ENCODE measurements at regions not wholly inside any gene's neighbourhood (a gene's known extent, or its start where the extent isn't known, plus 50 kb on each side); places are given as distances from the start of the nearest gene placed in this dataset.
"Not testable (repeated sequence)": the region's sequence is repeated elsewhere in the genome, so short reads cannot be mapped to it uniquely, and the experiment has no call there.

- no peak for DNase-seq
- TF ChIP-seq, protein P1, sequence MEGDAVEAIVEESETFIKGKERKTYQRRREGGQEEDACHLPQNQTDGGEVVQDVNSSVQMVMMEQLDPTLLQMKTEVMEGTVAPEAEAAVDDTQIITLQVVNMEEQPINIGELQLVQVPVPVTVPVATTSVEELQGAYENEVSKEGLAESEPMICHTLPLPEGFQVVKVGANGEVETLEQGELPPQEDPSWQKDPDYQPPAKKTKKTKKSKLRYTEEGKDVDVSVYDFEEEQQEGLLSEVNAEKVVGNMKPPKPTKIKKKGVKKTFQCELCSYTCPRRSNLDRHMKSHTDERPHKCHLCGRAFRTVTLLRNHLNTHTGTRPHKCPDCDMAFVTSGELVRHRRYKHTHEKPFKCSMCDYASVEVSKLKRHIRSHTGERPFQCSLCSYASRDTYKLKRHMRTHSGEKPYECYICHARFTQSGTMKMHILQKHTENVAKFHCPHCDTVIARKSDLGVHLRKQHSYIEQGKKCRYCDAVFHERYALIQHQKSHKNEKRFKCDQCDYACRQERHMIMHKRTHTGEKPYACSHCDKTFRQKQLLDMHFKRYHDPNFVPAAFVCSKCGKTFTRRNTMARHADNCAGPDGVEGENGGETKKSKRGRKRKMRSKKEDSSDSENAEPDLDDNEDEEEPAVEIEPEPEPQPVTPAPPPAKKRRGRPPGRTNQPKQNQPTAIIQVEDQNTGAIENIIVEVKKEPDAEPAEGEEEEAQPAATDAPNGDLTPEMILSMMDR (IDR thresholded peaks at IDR 0.05) = no peak
- TF ChIP-seq POLR2A (IDR thresholded peaks at IDR 0.05) = no peak
- H3K27ac ChIP-seq = no peak overlapping the region
Observed at GRCh38 chr2:37573451-37574388, 97.7 kb downstream of the CDC42EP3 start.

DNA sequence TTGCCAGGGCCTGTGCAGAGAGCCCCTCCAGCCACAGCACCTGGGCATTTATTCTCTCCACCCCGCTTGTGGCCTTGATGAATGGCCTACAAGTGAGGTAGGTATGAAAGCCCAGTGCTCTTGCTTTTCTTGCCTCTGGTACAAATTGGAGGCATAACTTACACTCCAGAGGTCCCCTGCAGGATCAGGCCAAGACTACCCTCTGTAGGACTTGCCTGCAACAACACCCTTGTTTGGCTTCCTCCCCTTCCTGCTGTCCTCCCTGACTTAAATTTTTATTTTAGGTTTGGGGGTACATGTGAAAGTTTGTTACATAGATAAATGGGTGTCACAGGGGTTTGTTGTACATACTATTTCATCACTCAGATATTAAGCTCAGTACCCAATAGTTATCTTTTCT lies 95.7 kb downstream of the CDC42EP3 start:
- Histone ChIP-seq H3K9me3 (replicated peaks in 1 of 3) (no peaks in the 10 kb centered on the region), H3K27ac (no peak overlapping the region), H3K4me3 (no peak overlapping the region), H3K4me1 (replicated peaks in 1 of 2) (peaks cover 0 to 3% of the 10 kb centered on the region in 2 donors), H3K36me3 (replicated peaks in 1 of 2) (no peaks in the 10 kb centered on the region), H3K27me3 (no peaks in the 10 kb centered on the region)
- DNase-seq = no peak
- WGBS, 4 donors = 87 to 100% (median 90%) methylated on average over 1 of the region's 1 CpG
- no peak for TF ChIP-seq POLR2A (IDR thresholded peaks at IDR 0.05)
- TF ChIP-seq, protein P1 (IDR thresholded peaks at IDR 0.05) = no peak
- intact Hi-C loops (cut with DNase I) = no loop called here

More at GRCh38 chr2:37573451-37574388, 97.7 kb downstream of the CDC42EP3 start:
- Histone ChIP-seq H3K4me3 (no peak overlapping the region), H3K27me3 (no peaks in the 10 kb centered on the region), H3K4me1 (replicated peaks in 1 of 2) (peaks cover 0 to 7% of the 10 kb centered on the region in 2 donors), H3K9me3 (replicated peaks in 1 of 3) (no peaks in the 10 kb centered on the region), H3K36me3 (replicated peaks in 1 of 2) (no peaks in the 10 kb centered on the region)
- intact Hi-C loops (cut with DNase I) = no loop called here
- WGBS, 4 donors = 59 to 68% (median 62%) methylated on average over 3 of the region's 3 CpGs

GRCh38 chr2:37576194-37576593 lies 95.2 kb downstream of the CDC42EP3 start:
- DNase-seq; H3K9me3 ChIP-seq (replicated peaks in 1 of 3); H3K4me3 ChIP-seq; H3K27me3 ChIP-seq; H3K4me1 ChIP-seq (replicated peaks in 1 of 2); H3K27ac ChIP-seq; intact Hi-C loops (cut with DNase I); H3K36me3 ChIP-seq (replicated peaks in 1 of 2): not testable (repeated sequence)
- WGBS, 4 donors = 76 to 84% (median 82%) methylated on average over 2 of the region's 2 CpGs

DNA sequence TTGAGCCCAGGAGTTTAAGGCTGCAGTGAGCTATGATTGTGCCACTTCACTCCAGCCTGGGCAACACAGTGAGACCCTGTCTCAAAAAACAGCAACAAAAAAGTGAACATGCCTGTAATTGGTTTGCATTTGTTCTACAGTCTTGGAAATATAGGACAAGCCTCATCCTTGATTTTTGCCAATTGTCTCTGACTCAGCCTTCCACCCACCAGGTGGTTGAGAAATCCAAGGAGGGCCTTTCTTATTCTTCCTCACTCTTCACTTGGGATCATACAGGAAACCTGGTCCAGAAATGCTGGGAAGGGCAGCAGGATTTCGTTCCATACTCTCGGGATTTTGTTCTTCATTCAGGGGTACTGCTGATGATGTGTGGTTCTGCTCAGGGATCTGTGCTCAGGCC lies 94.6 kb downstream of the CDC42EP3 start:
- H3K27ac ChIP-seq = no peak overlapping the region
- 76 to 100% (median 89%) methylated on average over 2 of the region's 2 CpGs for WGBS, 4 donors
- DNase-seq = no peak
- no peaks in the 10 kb centered on the region for H3K36me3 ChIP-seq (replicated peaks in 1 of 2)
- TF ChIP-seq POLR2A (IDR thresholded peaks at IDR 0.05) = no peak
- TF ChIP-seq, protein P1 (IDR thresholded peaks at IDR 0.05) = no peak
- H3K4me1 ChIP-seq (replicated peaks in 1 of 2) = no peaks in the 10 kb centered on the region
- no peaks in the 10 kb centered on the region for H3K27me3 ChIP-seq
- H3K4me3 ChIP-seq = no peak overlapping the region
- no peaks in the 10 kb centered on the region for H3K9me3 ChIP-seq (replicated peaks in 1 of 3)
- intact Hi-C loops (cut with DNase I) = no loop called here
